HCT116 (cell line): ENCODE measurements at regions not wholly inside any gene's neighbourhood (a gene's known extent, or its start where the extent isn't known, plus 50 kb on each side); places are given as distances from the start of the nearest gene placed in this dataset.

ENCODE experiments used
- ATF3 ChIP-seq: IDR thresholded peaks from 2 replicates; pipeline ENCODE4 v1.6.1; 2012
- CEBPB ChIP-seq: IDR thresholded peaks from 2 replicates; pipeline ENCODE4 v1.6.1; 2012; ENCODE audit warnings: low read depth
- CTCF ChIP-seq, 3 experiments: fragments of 200-600 bp in 1 of 3; sonication (generic) in 1 of 3; IDR thresholded peaks in 2 of 3; conservative IDR thresholded peaks in 1 of 3; 2 replicates each; pipeline ENCODE4 v1.5.1; 2012 to 2017; ENCODE audit warnings: low read depth in 2 of 3, low read length in 2 of 3, antibody characterized with exemption in 1 of 3, borderline replicate concordance in 1 of 3, control low read depth in 1 of 3, mild to moderate bottlenecking in 1 of 3, mixed read lengths in 1 of 3, mixed run types in 1 of 3, moderate library complexity in 1 of 3; ENCODE audit not compliant: insufficient read depth in 1 of 3
- EZH2 ChIP-seq: fragments of 200-600 bp; sonication (generic); IDR thresholded peaks from 2 replicates; pipeline ENCODE4 v1.6.1; 2017; ENCODE audit warnings: antibody characterized with exemption, mixed run types
- EZH2phosphoT487 ChIP-seq: fragments of 200-600 bp; IDR thresholded peaks from 2 replicates; pipeline ENCODE4 v1.6.1; 2018; ENCODE audit warnings: antibody characterized with exemption, borderline replicate concordance
- POLR2A ChIP-seq: IDR thresholded peaks from 2 replicates; pipeline ENCODE4 v1.7.0; 2011; ENCODE audit warnings: borderline replicate concordance; ENCODE audit not compliant: insufficient read depth, insufficient read length; ENCODE audit errors: extremely low read depth
- POLR2AphosphoS5 ChIP-seq: IDR thresholded peaks from 2 replicates; pipeline ENCODE4 v1.6.1; 2011; ENCODE audit warnings: mild to moderate bottlenecking, low read depth, low read length, moderate library complexity
- SIN3A ChIP-seq: IDR thresholded peaks from 2 replicates; pipeline ENCODE4 v1.6.1; 2012; ENCODE audit warnings: low read depth
- SRF ChIP-seq: IDR thresholded peaks from 2 replicates; pipeline ENCODE4 v1.6.1; 2012; ENCODE audit warnings: low read depth
- YY1 ChIP-seq: IDR thresholded peaks from 2 replicates; pipeline ENCODE4 v1.6.1; 2011; ENCODE audit warnings: low read length, low read depth, moderate library complexity, mild to moderate bottlenecking; ENCODE audit not compliant: insufficient replicate concordance; ENCODE audit errors: extremely low read depth
- ZNF274 ChIP-seq: fragments of 200-500 bp; sonication (Bioruptor generic); IDR thresholded peaks from 2 replicates; pipeline ENCODE4 v1.6.1; 2014; ENCODE audit warnings: mild to moderate bottlenecking, low read depth, low read length, inconsistent platforms

GRCh38 chr15:62639906-62640605, 402.5 kb upstream of the TPM1 start:
- TF ChIP-seq EZH2phosphoT487, result no peak
- no peak for TF ChIP-seq SIN3A
- TF ChIP-seq CTCF (IDR thresholded peaks at IDR 0.05 in 2 of 3, conservative IDR thresholded peaks at IDR 0.05 in 1 of 3; ENCODE audit: borderline replicate concordance in 1 of 3, insufficient read depth in 1 of 3, low read depth in 2 of 3, low read length in 2 of 3), result no peak
- no peak for TF ChIP-seq CEBPB
- TF ChIP-seq EZH2, result no peak
- no peak for TF ChIP-seq ZNF274
- no peak for TF ChIP-seq YY1
- no peak for TF ChIP-seq POLR2A
- TF ChIP-seq POLR2AphosphoS5, result no peak
- no peak for TF ChIP-seq ATF3
- TF ChIP-seq SRF, result no peak
